B cell (primary cell): ENCODE measurements at regions not wholly inside any gene's neighbourhood (a gene's known extent, or its start where the extent isn't known, plus 50 kb on each side); places are given as distances from the start of the nearest gene placed in this dataset.

ENCODE experiments used
- ATAC-seq: fragments of 200-7000 bp; cut with Tn5 transposase; one replicate; pipeline ENCODE4 v1.10.0; 2021; ENCODE audit warnings: low read depth, mild to moderate bottlenecking, moderate number of reproducible peaks, moderate library complexity
- CTCF ChIA-PET: fragments of 350-600 bp; sonication (Branson Sonifier 250); formaldehyde crosslinking; loops from one replicate; lab custom pipeline; 2021; ENCODE audit warnings: antibody characterized with exemption, inconsistent platforms; lab: Charles Lee
- POLR2A ChIA-PET: fragments of 350-600 bp; sonication (Branson Sonifier 250); formaldehyde crosslinking; loops from one replicate; lab custom pipeline; 2021; ENCODE audit warnings: antibody characterized with exemption; lab: Charles Lee
- DNase-seq: peaks from one replicate; pipeline ENCODE4 v3.0.0; 2013
- H2AFZ ChIP-seq: 2 replicates; pipeline ENCODE4 v1.6.1; 2012; ENCODE audit warnings: mild to moderate bottlenecking, low read depth, low read length; ENCODE audit not compliant: insufficient read depth, poor library complexity, severe bottlenecking
- H3K27ac ChIP-seq, 2 donors: 1 replicate in 1 of 2; 2 replicates in 1 of 2; pipeline ENCODE4 v1.5.1; 2012 to 2013; ENCODE audit warnings: low read length in 2 of 2, mild to moderate bottlenecking in 2 of 2, moderate library complexity in 1 of 2
- H3K27me3 ChIP-seq, 4 experiments: fragments of 200-600 bp in 1 of 4; sonication (generic) in 1 of 4; replicated peaks in 1 of 4; 1 replicate in 2 of 4; 2 replicates in 2 of 4; pipeline versions ENCODE4 v1.6.1 to v1.7.0; 2013 to 2016; ENCODE audit warnings: low read length in 3 of 4, mild to moderate bottlenecking in 2 of 4, mixed read lengths in 1 of 4, moderate library complexity in 1 of 4; ENCODE audit not compliant: insufficient read depth in 4 of 4, control insufficient read depth in 3 of 4; ENCODE audit errors: control extremely low read depth in 1 of 4
- H3K36me3 ChIP-seq, 2 experiments: replicated peaks in 1 of 2; 1 replicate in 1 of 2; 2 replicates in 1 of 2; pipeline versions ENCODE4 v1.6.1 to v1.7.1; 2013; ENCODE audit warnings: low read length in 1 of 2; ENCODE audit not compliant: insufficient read depth in 2 of 2, control insufficient read depth in 1 of 2; ENCODE audit errors: control extremely low read depth in 1 of 2, extremely low read depth in 1 of 2
- H3K4me1 ChIP-seq, 2 donors: fragments of 200-600 bp in 1 of 2; sonication (generic) in 1 of 2; 1 replicate in 1 of 2; 2 replicates in 1 of 2; pipeline versions ENCODE4 v1.5.1 to v1.6.1; 2013 to 2017; ENCODE audit warnings: low read length in 2 of 2; ENCODE audit not compliant: control insufficient read depth in 2 of 2, insufficient read depth in 2 of 2
- H3K4me2 ChIP-seq: replicated peaks from 2 replicates; pipeline ENCODE3; 2012; ENCODE audit warnings: mild to moderate bottlenecking, low read depth, low read length; ENCODE audit not compliant: poor library complexity, severe bottlenecking
- H3K4me3 ChIP-seq, 5 experiments: fragments of 200-600 bp in 1 of 5; sonication (generic) in 1 of 5; 1 replicate in 3 of 5; 2 replicates in 2 of 5; pipeline versions ENCODE4 v1.5.1 to v1.7.0; 2011 to 2016; ENCODE audit warnings: low read length in 4 of 5, mild to moderate bottlenecking in 4 of 5, low read depth in 2 of 5, control low read depth in 1 of 5, moderate library complexity in 1 of 5; ENCODE audit not compliant: insufficient read depth in 1 of 5; ENCODE audit errors: control extremely low read depth in 1 of 5, extremely low read depth in 1 of 5
- H3K79me2 ChIP-seq: fragments of 200-600 bp; sonication (generic); one replicate; pipeline ENCODE4 v1.6.0; 2016; ENCODE audit warnings: low read length; ENCODE audit not compliant: control insufficient read depth, insufficient read depth
- H3K9ac ChIP-seq: fragments of 200-600 bp; sonication (generic); 2 replicates; pipeline ENCODE4 v1.6.1; 2017; ENCODE audit warnings: mild to moderate bottlenecking, low read length, moderate library complexity
- H3K9me3 ChIP-seq, 3 donors: one replicate each; pipeline versions ENCODE4 v1.6.1 to v1.7.1; 2013; ENCODE audit warnings: low read length in 2 of 3; ENCODE audit not compliant: control insufficient read depth in 2 of 3, insufficient read depth in 1 of 3; ENCODE audit errors: control extremely low read depth in 1 of 3
- H4K20me1 ChIP-seq: 2 replicates; pipeline ENCODE4 v1.6.0; 2012; ENCODE audit warnings: mild to moderate bottlenecking, low read length; ENCODE audit not compliant: insufficient read depth, control insufficient read depth, poor library complexity, severe bottlenecking
- H3K27ac Mint-ChIP-seq: one replicate; pipeline ENCODE4 v1.8.0; 2021; ENCODE audit warnings: mixed read lengths
- H3K27me3 Mint-ChIP-seq: one replicate; pipeline ENCODE4 v1.8.0; 2021; ENCODE audit warnings: mixed read lengths
- H3K4me1 Mint-ChIP-seq: one replicate; pipeline ENCODE4 v1.8.0; 2021; ENCODE audit warnings: mixed read lengths
- H3K4me3 Mint-ChIP-seq: one replicate; pipeline ENCODE4 v1.8.0; 2021; ENCODE audit warnings: mixed read lengths
- H3K9me3 Mint-ChIP-seq: one replicate; pipeline ENCODE4 v1.8.0; 2022; ENCODE audit warnings: mixed read lengths; ENCODE audit not compliant: insufficient read depth
- EZH2 ChIP-seq: IDR thresholded peaks from 2 replicates; pipeline ENCODE4 v1.6.1; 2012; ENCODE audit warnings: borderline replicate concordance, low read depth, mild to moderate bottlenecking, moderate library complexity, low read length; ENCODE audit not compliant: insufficient read depth, poor library complexity, severe bottlenecking
- WGBS: methylation state at CpG from one replicate; pipeline ENCODE4 v1.1.5; 2013; ENCODE audit warnings: missing lambda C conversion rate; ENCODE audit not compliant: insufficient coverage; 5-methylcytosine and 5-hydroxymethylcytosine counted together
- intact Hi-C: fragments of 100-400 bp; cut with micrococcal nuclease; formaldehyde crosslinking; loops from one replicate; pipeline ENCODE4 v1.10.0; 2022
- TF ChIP-seq, protein P1 (sequence below): fragments of 200-600 bp; IDR thresholded peaks from one replicate; pipeline ENCODE4 v1.8.0; 2022; ENCODE audit warnings: antibody characterized with exemption, mild to moderate bottlenecking

DNA sequence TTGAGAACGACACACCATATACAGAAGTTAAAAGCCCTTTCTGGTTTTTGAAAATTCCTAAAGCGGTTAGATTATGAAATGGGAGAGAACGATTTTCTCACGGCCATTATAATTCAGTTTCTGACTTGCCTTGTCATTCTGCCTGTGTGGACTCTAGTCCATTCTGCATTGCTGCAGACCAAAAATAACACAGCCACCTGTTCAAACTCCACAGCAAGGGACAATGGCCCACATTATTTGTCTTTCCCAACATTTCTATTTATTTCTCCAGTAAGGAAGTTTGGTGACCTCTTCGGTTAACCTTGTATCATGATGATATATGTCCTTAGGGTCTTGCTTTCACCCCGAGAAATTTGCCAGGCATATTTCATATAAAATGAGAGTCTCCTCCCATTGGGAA, 497.7 kb downstream of the BRINP1 start:
- H4K20me1 ChIP-seq = no peaks in the 10 kb centered on the region
- no peaks in the 10 kb centered on the region for H3K36me3 ChIP-seq
- POLR2A ChIA-PET = no interaction called here
- H3K4me2 ChIP-seq = no peak overlapping the region
- ATAC-seq (no peak), DNase-seq (no peak)
- no peaks in the 10 kb centered on the region for H3K27me3 Mint-ChIP-seq
- no peak overlapping the region for H3K27ac ChIP-seq
- no peaks in the 10 kb centered on the region for H3K4me1 Mint-ChIP-seq
- TF ChIP-seq, protein P1, sequence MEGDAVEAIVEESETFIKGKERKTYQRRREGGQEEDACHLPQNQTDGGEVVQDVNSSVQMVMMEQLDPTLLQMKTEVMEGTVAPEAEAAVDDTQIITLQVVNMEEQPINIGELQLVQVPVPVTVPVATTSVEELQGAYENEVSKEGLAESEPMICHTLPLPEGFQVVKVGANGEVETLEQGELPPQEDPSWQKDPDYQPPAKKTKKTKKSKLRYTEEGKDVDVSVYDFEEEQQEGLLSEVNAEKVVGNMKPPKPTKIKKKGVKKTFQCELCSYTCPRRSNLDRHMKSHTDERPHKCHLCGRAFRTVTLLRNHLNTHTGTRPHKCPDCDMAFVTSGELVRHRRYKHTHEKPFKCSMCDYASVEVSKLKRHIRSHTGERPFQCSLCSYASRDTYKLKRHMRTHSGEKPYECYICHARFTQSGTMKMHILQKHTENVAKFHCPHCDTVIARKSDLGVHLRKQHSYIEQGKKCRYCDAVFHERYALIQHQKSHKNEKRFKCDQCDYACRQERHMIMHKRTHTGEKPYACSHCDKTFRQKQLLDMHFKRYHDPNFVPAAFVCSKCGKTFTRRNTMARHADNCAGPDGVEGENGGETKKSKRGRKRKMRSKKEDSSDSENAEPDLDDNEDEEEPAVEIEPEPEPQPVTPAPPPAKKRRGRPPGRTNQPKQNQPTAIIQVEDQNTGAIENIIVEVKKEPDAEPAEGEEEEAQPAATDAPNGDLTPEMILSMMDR = no peak
- no peak for TF ChIP-seq EZH2
- no peak overlapping the region for H3K27ac Mint-ChIP-seq
- no peaks in the 10 kb centered on the region for H3K9me3 ChIP-seq
- CTCF ChIA-PET = no interaction called here
- no peaks in the 10 kb centered on the region for H3K79me2 ChIP-seq
- intact Hi-C loops = no loop called here
- no peak overlapping the region for H3K4me3 ChIP-seq
- no peaks in the 10 kb centered on the region for H3K4me1 ChIP-seq
- no peaks in the 10 kb centered on the region for H3K27me3 ChIP-seq
- no peak overlapping the region for H3K9ac ChIP-seq
- H3K4me3 Mint-ChIP-seq = no peak overlapping the region
- H2AFZ ChIP-seq = no peak overlapping the region
- peaks cover 8% of the 10 kb centered on the region for H3K9me3 Mint-ChIP-seq
- no CpG with 5 or more reads among the region's 6 CpGs for WGBS

DNA sequence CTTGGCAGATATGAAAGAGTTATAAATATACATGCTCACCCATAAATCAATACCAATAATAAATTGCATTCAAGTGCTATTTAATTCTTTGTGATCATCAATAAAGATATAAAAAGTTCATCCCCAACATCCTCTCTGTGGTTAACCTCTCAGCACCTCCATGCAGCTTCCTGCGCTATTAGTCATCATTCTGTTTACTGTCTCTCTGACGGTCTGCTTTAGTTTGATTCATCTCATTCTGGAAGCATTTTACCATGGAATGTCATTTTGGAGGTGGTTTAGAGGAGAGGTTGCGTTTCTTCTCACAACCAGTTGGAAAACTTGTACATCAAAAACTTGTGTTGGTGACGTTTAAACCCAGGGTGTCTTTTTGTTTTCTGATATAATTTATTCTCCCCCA, 486.6 kb downstream of the BRINP1 start:
- no peak overlapping the region for H3K4me3 Mint-ChIP-seq
- Histone ChIP-seq H3K9me3 (no peaks in the 10 kb centered on the region), H3K79me2 (no peaks in the 10 kb centered on the region), H3K4me1 (no peaks in the 10 kb centered on the region), H2AFZ (no peak overlapping the region), H3K27me3 (no peaks in the 10 kb centered on the region), H3K4me3 (no peak overlapping the region), H3K27ac (no peak overlapping the region), H3K36me3 (no peaks in the 10 kb centered on the region), H4K20me1 (no peaks in the 10 kb centered on the region), H3K4me2 (no peak overlapping the region), H3K9ac (no peak overlapping the region)
- intact Hi-C loops = no loop called here
- ATAC-seq (no peak), DNase-seq (no peak)
- no CpG with 5 or more reads among the region's 4 CpGs for WGBS
- no peaks in the 10 kb centered on the region for H3K27me3 Mint-ChIP-seq
- H3K9me3 Mint-ChIP-seq = no peaks in the 10 kb centered on the region
- no peak for TF ChIP-seq EZH2
- TF ChIP-seq, protein P1 = no peak
- CTCF ChIA-PET = no interaction called here
- no peaks in the 10 kb centered on the region for H3K4me1 Mint-ChIP-seq
- no peak overlapping the region for H3K27ac Mint-ChIP-seq
- POLR2A ChIA-PET = no interaction called here
